Panc1 (cell line): ENCODE measurements at regions not wholly inside any gene's neighbourhood (a gene's known extent, or its start where the extent isn't known, plus 50 kb on each side); places are given as distances from the start of the nearest gene placed in this dataset.
A peak's percentile ranks its signal among the peaks of the same experiment; 100 is the strongest.

Experiments
- ATAC-seq: fragments of 200-7000 bp; cut with Tn5 transposase; 2 replicates; pipeline ENCODE4 v1.9.1; 2020; ENCODE audit warnings: mild to moderate bottlenecking, moderate library complexity
- BruUV-seq: library from RNA; stranded (reverse); fragments of 400-500 nt; replicated peaks from 2 replicates; lab custom pipeline; 2021; lab: Mats Ljungman, UMichigan
- CTCF ChIA-PET: fragments of 300-600 bp; sonication (Branson Sonifier 250); formaldehyde crosslinking; loops from one replicate; lab custom pipeline; 2022; ENCODE audit warnings: antibody characterized with exemption; lab: Charles Lee
- POLR2A ChIA-PET: fragments of 300-600 bp; sonication (Branson Sonifier 250); formaldehyde crosslinking; loops from one replicate; lab custom pipeline; 2022; ENCODE audit warnings: antibody characterized with exemption; lab: Charles Lee
- DNase-seq: peaks from one replicate; pipeline ENCODE4 v3.0.0-alpha.2; 2010; ENCODE audit warnings: low read depth, low spot score
- H3K27ac ChIP-seq: 2 replicates; pipeline ENCODE4 v1.5.1; 2011; ENCODE audit warnings: mild to moderate bottlenecking, low read length, inconsistent platforms
- H3K27me3 ChIP-seq: fragments of 200-500 bp; sonication (Bioruptor generic); 2 replicates; pipeline ENCODE4 v1.6.0; 2014; ENCODE audit warnings: low read length, inconsistent platforms; ENCODE audit not compliant: control insufficient read depth, insufficient read depth
- H3K36me3 ChIP-seq: fragments of 200-500 bp; sonication (Bioruptor generic); 2 replicates; pipeline ENCODE4 v1.5.1; 2014; ENCODE audit warnings: inconsistent platforms, mild to moderate bottlenecking, low read length, moderate library complexity; ENCODE audit not compliant: control insufficient read depth, insufficient read depth
- H3K4me1 ChIP-seq: 2 replicates; pipeline ENCODE4 v1.5.1; 2011; ENCODE audit warnings: inconsistent platforms, mild to moderate bottlenecking, low read length, moderate library complexity; ENCODE audit not compliant: control insufficient read depth, insufficient read depth
- H3K4me3 ChIP-seq, 2 experiments: 2 replicates each; pipeline ENCODE4 v1.5.1; 2011 to 2012; ENCODE audit warnings: low read depth in 2 of 2, low read length in 2 of 2, mild to moderate bottlenecking in 2 of 2, inconsistent platforms in 1 of 2, moderate library complexity in 1 of 2
- H3K9me3 ChIP-seq: fragments of 200-500 bp; sonication (Bioruptor generic); 2 replicates; pipeline ENCODE4 v1.5.1; 2014; ENCODE audit warnings: low read depth, mild to moderate bottlenecking, inconsistent platforms, low read length, moderate library complexity; ENCODE audit not compliant: control insufficient read depth, insufficient read depth
- POLR2AphosphoS5 ChIP-seq: IDR thresholded peaks from 2 replicates; pipeline ENCODE4 v1.6.1; 2012; ENCODE audit warnings: mild to moderate bottlenecking, low read depth, low read length, moderate library complexity
- SIN3A ChIP-seq: IDR thresholded peaks from 2 replicates; pipeline ENCODE4 v1.6.1; 2012; ENCODE audit warnings: low read depth, mild to moderate bottlenecking, low read length, moderate library complexity, borderline replicate concordance; ENCODE audit not compliant: insufficient read depth
- TCF7L2 ChIP-seq: IDR thresholded peaks from 2 replicates; pipeline ENCODE4 v1.6.1; 2011; ENCODE audit warnings: mild to moderate bottlenecking, low read depth, low read length, inconsistent platforms
- in situ Hi-C: cut with HindIII; loops from 2 replicates; pipeline ENCODE4 v1.10.0; 2016; ENCODE audit warnings: low sequenced_read_pairs, low pct_unique_long_range_greater_than_20kb
- intact Hi-C: fragments of 100-400 bp; cut with micrococcal nuclease; formaldehyde crosslinking; loops from one replicate; pipeline ENCODE4 v1.10.0; 2022; ENCODE audit not compliant: unreplicated experiment
- TF ChIP-seq, protein P1 (sequence below): fragments of 450-650 bp; IDR thresholded peaks from 2 replicates; pipeline ENCODE4 v1.5.1; 2017; ENCODE audit warnings: mild to moderate bottlenecking
- TF ChIP-seq, protein P2 (sequence below), 2 experiments: IDR thresholded peaks; 2 replicates each; pipeline ENCODE4 v1.6.1; 2011 to 2012; ENCODE audit warnings: low read depth in 2 of 2, control low read depth in 1 of 2, low read length in 1 of 2, mild to moderate bottlenecking in 1 of 2, moderate library complexity in 1 of 2; ENCODE audit not compliant: insufficient read depth in 1 of 2

DNA sequence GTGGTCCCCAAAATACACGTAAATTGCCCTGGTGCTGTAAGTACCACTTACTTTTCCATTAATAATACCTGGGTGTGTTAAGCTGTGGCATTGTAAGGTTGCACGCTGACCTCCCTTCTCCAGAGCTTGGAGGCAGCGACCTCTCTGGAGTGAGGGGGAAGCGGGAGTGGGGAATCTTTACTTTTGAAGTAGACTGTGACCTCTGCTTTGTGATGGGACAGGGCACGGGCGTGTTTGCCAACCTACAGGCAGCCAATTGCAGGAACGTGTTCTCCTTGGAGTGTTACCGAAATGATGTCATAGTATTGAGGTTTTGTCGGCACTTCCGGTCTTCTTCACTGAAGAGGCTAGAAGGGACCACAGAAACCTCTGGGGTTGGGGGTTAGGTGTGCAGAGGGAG is 227.3 kb upstream of the C2CD4B start:
- peak overlapping the region; percentile 84 to 100 for H3K4me3 ChIP-seq
- no peak for DNase-seq
- H3K27me3 ChIP-seq = peaks cover 9% of the 10 kb centered on the region
- peak overlapping the region; percentile 26; the same call in 1 of the 2 replicates for H3K27ac ChIP-seq
- intact Hi-C loops = no loop called here
- ChIA-PET POLR2A (no interaction called here), CTCF (interaction anchor here (0.6 to 2.2 kb wide), 3 partner anchors 157 to 350 kb away, joined by 3 to 11 read pairs (median 3); no protein-coding TSS in a partner anchor)
- ATAC-seq = peak; percentile 34
- BruUV-seq = no TSS peak
- H3K36me3 ChIP-seq = no peaks in the 10 kb centered on the region; the same call in 1 of the 2 replicates
- H3K9me3 ChIP-seq = no peaks in the 10 kb centered on the region
- H3K4me1 ChIP-seq = peaks cover 5% of the 10 kb centered on the region
- in situ Hi-C loops = no loop called here
- TF ChIP-seq POLR2AphosphoS5 (no peak), SIN3A (no peak), TCF7L2 (no peak; the same call in 1 of the 2 replicates)
- TF ChIP-seq, protein P1, sequence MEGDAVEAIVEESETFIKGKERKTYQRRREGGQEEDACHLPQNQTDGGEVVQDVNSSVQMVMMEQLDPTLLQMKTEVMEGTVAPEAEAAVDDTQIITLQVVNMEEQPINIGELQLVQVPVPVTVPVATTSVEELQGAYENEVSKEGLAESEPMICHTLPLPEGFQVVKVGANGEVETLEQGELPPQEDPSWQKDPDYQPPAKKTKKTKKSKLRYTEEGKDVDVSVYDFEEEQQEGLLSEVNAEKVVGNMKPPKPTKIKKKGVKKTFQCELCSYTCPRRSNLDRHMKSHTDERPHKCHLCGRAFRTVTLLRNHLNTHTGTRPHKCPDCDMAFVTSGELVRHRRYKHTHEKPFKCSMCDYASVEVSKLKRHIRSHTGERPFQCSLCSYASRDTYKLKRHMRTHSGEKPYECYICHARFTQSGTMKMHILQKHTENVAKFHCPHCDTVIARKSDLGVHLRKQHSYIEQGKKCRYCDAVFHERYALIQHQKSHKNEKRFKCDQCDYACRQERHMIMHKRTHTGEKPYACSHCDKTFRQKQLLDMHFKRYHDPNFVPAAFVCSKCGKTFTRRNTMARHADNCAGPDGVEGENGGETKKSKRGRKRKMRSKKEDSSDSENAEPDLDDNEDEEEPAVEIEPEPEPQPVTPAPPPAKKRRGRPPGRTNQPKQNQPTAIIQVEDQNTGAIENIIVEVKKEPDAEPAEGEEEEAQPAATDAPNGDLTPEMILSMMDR = no peak
- TF ChIP-seq, protein P2, sequence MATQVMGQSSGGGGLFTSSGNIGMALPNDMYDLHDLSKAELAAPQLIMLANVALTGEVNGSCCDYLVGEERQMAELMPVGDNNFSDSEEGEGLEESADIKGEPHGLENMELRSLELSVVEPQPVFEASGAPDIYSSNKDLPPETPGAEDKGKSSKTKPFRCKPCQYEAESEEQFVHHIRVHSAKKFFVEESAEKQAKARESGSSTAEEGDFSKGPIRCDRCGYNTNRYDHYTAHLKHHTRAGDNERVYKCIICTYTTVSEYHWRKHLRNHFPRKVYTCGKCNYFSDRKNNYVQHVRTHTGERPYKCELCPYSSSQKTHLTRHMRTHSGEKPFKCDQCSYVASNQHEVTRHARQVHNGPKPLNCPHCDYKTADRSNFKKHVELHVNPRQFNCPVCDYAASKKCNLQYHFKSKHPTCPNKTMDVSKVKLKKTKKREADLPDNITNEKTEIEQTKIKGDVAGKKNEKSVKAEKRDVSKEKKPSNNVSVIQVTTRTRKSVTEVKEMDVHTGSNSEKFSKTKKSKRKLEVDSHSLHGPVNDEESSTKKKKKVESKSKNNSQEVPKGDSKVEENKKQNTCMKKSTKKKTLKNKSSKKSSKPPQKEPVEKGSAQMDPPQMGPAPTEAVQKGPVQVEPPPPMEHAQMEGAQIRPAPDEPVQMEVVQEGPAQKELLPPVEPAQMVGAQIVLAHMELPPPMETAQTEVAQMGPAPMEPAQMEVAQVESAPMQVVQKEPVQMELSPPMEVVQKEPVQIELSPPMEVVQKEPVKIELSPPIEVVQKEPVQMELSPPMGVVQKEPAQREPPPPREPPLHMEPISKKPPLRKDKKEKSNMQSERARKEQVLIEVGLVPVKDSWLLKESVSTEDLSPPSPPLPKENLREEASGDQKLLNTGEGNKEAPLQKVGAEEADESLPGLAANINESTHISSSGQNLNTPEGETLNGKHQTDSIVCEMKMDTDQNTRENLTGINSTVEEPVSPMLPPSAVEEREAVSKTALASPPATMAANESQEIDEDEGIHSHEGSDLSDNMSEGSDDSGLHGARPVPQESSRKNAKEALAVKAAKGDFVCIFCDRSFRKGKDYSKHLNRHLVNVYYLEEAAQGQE (IDR thresholded peaks at IDR 0.05; ENCODE audit: insufficient read depth in 1 of 2, low read depth in 2 of 2, low read length in 1 of 2) = no peak

DNA sequence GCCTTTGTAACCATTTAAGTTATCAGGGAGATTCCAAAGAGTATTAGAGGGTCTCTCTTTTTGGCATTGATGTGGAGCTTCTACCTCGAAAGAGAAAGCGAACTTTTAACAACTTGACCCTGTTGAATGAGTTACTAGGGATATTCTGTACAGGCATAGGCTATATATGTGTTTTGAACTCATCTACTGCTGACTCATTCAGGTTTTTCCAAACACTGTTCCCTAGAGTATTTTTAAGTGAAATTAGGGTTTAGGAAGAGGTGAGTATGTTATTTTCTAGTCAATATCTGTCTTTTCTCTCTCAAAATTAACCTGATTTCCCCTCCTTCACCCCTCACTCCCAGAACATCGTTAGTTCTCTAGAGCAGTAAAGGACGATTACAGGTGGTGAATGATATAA is 228.1 kb upstream of the C2CD4B start:
- ATAC-seq (no peak), DNase-seq (no peak)
- intact Hi-C loops (no loop called here), in situ Hi-C loops (no loop called here)
- no peak overlapping the region for H3K27ac ChIP-seq
- ChIA-PET CTCF (interaction anchor here (1.5 to 2.2 kb wide), 2 partner anchors 156 to 349 kb away, joined by 3 to 11 read pairs; no protein-coding TSS in a partner anchor), POLR2A (no interaction called here)
- peaks cover 7% of the 10 kb centered on the region; the same call in 1 of the 2 replicates for H3K27me3 ChIP-seq
- no peaks in the 10 kb centered on the region for H3K9me3 ChIP-seq
- no peak overlapping the region for H3K4me3 ChIP-seq
- H3K4me1 ChIP-seq = peaks cover 5% of the 10 kb centered on the region
- no peaks in the 10 kb centered on the region; the same call in 1 of the 2 replicates for H3K36me3 ChIP-seq
- no peak for TF ChIP-seq POLR2AphosphoS5
- no peak for TF ChIP-seq SIN3A
- TF ChIP-seq, protein P2 (IDR thresholded peaks at IDR 0.05; ENCODE audit: insufficient read depth in 1 of 2, low read depth in 2 of 2, low read length in 1 of 2) = no peak
- TF ChIP-seq, protein P1 = no peak
- no peak for TF ChIP-seq TCF7L2
- BruUV-seq = no TSS peak
